Natural killer cell (primary cell): ENCODE measurements at regions not wholly inside any gene's neighbourhood (a gene's known extent, or its start where the extent isn't known, plus 50 kb on each side); places are given as distances from the start of the nearest gene placed in this dataset.

ENCODE experiments used
- ATAC-seq, 3 donors: fragments of 150-1000 bp in 2 of 3; fragments of 200-7000 bp in 1 of 3; cut with Tn5 transposase; 1 replicate in 1 of 3; 2 replicates in 2 of 3; pipeline ENCODE4 v1.10.0; 2021; ENCODE audit warnings: mild to moderate bottlenecking in 2 of 3, moderate library complexity in 2 of 3
- DNase-seq, 2 donors: peaks; one replicate each; pipeline versions ENCODE4 v3.0.0 to v3.0.0-alpha.2; 2013 to 2021; ENCODE audit warnings: mixed read lengths in 1 of 2
- H3K27ac ChIP-seq: one replicate; pipeline ENCODE4 v1.5.1; 2013; ENCODE audit warnings: mild to moderate bottlenecking, low read length
- H3K27me3 ChIP-seq: one replicate; pipeline ENCODE4 v1.6.1; 2013; ENCODE audit warnings: low read length; ENCODE audit not compliant: control insufficient read depth, insufficient read depth
- H3K36me3 ChIP-seq: one replicate; pipeline ENCODE4 v1.6.1; 2013; ENCODE audit warnings: low read length; ENCODE audit not compliant: control insufficient read depth, insufficient read depth
- H3K4me1 ChIP-seq: one replicate; pipeline ENCODE4 v1.6.1; 2013; ENCODE audit warnings: low read length; ENCODE audit not compliant: control insufficient read depth, insufficient read depth
- H3K4me3 ChIP-seq: one replicate; pipeline ENCODE4 v1.5.1; 2013; ENCODE audit warnings: low read length
- H3K9me3 ChIP-seq: one replicate; pipeline ENCODE4 v1.6.1; 2013; ENCODE audit warnings: low read length; ENCODE audit not compliant: control insufficient read depth, insufficient read depth
- H3K27ac Mint-ChIP-seq, 2 donors: one replicate each; pipeline ENCODE4 v1.8.0; 2022; ENCODE audit warnings: mild to moderate bottlenecking in 2 of 2, mixed read lengths in 2 of 2, moderate library complexity in 1 of 2
- H3K27me3 Mint-ChIP-seq, 2 donors: one replicate each; pipeline ENCODE4 v1.8.0; 2022; ENCODE audit warnings: low read depth in 2 of 2, mixed read lengths in 2 of 2
- H3K36me3 Mint-ChIP-seq: one replicate; pipeline ENCODE4 v1.8.0; 2022; ENCODE audit warnings: mixed read lengths
- H3K4me1 Mint-ChIP-seq, 2 donors: one replicate each; pipeline ENCODE4 v1.8.0; 2022; ENCODE audit warnings: mixed read lengths in 2 of 2
- H3K4me3 Mint-ChIP-seq: one replicate; pipeline ENCODE4 v1.8.0; 2022; ENCODE audit warnings: mild to moderate bottlenecking, moderate library complexity, mixed read lengths
- H3K9me3 Mint-ChIP-seq, 2 donors: one replicate each; pipeline ENCODE4 v1.8.0; 2022; ENCODE audit warnings: mixed read lengths in 2 of 2
- WGBS: methylation state at CpG from one replicate; pipeline ENCODE4 v1.1.7; 2013; ENCODE audit warnings: missing lambda C conversion rate; ENCODE audit not compliant: insufficient coverage; 5-methylcytosine and 5-hydroxymethylcytosine counted together
- intact Hi-C: fragments of 100-400 bp; cut with micrococcal nuclease; formaldehyde crosslinking; loops from one replicate; pipeline ENCODE4 v1.14.2; 2022
- TF ChIP-seq, protein P1 (sequence below): fragments of 200-600 bp; IDR thresholded peaks from one replicate; pipeline ENCODE4 v1.8.0; 2022; ENCODE audit warnings: antibody characterized with exemption

GRCh38 chr1:98382986-98383740 lies 278.4 kb upstream of the SNX7 start:
- H3K4me3 Mint-ChIP-seq = no peak overlapping the region
- DNase-seq (no peak), ATAC-seq (no peak)
- H3K4me1 Mint-ChIP-seq = peaks cover 15 to 27% of the 10 kb centered on the region in 2 donors
- Histone ChIP-seq H3K9me3 (no peaks in the 10 kb centered on the region), H3K4me1 (peaks cover 8% of the 10 kb centered on the region), H3K27me3 (no peaks in the 10 kb centered on the region), H3K36me3 (no peaks in the 10 kb centered on the region), H3K4me3 (no peak overlapping the region), H3K27ac (no peak overlapping the region)
- WGBS = 87% methylated on average over 5 of the region's 5 CpGs
- peaks cover 0 to 2% of the 10 kb centered on the region in 2 donors for H3K9me3 Mint-ChIP-seq
- TF ChIP-seq, protein P1, sequence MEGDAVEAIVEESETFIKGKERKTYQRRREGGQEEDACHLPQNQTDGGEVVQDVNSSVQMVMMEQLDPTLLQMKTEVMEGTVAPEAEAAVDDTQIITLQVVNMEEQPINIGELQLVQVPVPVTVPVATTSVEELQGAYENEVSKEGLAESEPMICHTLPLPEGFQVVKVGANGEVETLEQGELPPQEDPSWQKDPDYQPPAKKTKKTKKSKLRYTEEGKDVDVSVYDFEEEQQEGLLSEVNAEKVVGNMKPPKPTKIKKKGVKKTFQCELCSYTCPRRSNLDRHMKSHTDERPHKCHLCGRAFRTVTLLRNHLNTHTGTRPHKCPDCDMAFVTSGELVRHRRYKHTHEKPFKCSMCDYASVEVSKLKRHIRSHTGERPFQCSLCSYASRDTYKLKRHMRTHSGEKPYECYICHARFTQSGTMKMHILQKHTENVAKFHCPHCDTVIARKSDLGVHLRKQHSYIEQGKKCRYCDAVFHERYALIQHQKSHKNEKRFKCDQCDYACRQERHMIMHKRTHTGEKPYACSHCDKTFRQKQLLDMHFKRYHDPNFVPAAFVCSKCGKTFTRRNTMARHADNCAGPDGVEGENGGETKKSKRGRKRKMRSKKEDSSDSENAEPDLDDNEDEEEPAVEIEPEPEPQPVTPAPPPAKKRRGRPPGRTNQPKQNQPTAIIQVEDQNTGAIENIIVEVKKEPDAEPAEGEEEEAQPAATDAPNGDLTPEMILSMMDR = no peak
- intact Hi-C loops = no loop called here
- no peaks in the 10 kb centered on the region for H3K36me3 Mint-ChIP-seq
- no peaks in the 10 kb centered on the region for H3K27me3 Mint-ChIP-seq
- no peak overlapping the region for H3K27ac Mint-ChIP-seq

GRCh38 chr1:98382586-98382985 lies 278.9 kb upstream of the SNX7 start:
- peaks cover 9 to 22% of the 10 kb centered on the region in 2 donors for H3K4me1 Mint-ChIP-seq
- no peak for DNase-seq
- intact Hi-C loops = no loop called here
- H3K27ac Mint-ChIP-seq = no peak overlapping the region
- Histone ChIP-seq H3K9me3 (no peaks in the 10 kb centered on the region), H3K4me1 (peaks cover 5% of the 10 kb centered on the region), H3K27me3 (no peaks in the 10 kb centered on the region), H3K27ac (no peak overlapping the region), H3K36me3 (no peaks in the 10 kb centered on the region), H3K4me3 (no peak overlapping the region)
- H3K4me3 Mint-ChIP-seq = no peak overlapping the region
- peaks cover 0 to 2% of the 10 kb centered on the region in 2 donors for H3K9me3 Mint-ChIP-seq
- H3K36me3 Mint-ChIP-seq = no peaks in the 10 kb centered on the region
- ATAC-seq = no peak
- TF ChIP-seq, protein P1 = no peak
- WGBS = 98% methylated on average over 2 of the region's 2 CpGs
- no peaks in the 10 kb centered on the region for H3K27me3 Mint-ChIP-seq

GRCh38 chr1:98374098-98374497 lies 287.4 kb upstream of the SNX7 start:
- H3K4me3 ChIP-seq = no peak overlapping the region
- no peaks in the 10 kb centered on the region for H3K36me3 ChIP-seq
- Mint-ChIP-seq H3K9me3 (no peaks in the 10 kb centered on the region), H3K4me1 (peaks cover 8 to 9% of the 10 kb centered on the region in 2 donors), H3K27ac (no peak overlapping the region), H3K27me3 (no peaks in the 10 kb centered on the region), H3K4me3 (no peak overlapping the region), H3K36me3 (no peaks in the 10 kb centered on the region)
- intact Hi-C loops = no loop called here
- DNase-seq (no peak), ATAC-seq (no peak)
- H3K27me3 ChIP-seq = no peaks in the 10 kb centered on the region
- no peaks in the 10 kb centered on the region for H3K9me3 ChIP-seq
- WGBS = 90% methylated on average over 2 of the region's 2 CpGs
- H3K27ac ChIP-seq = no peak overlapping the region
- TF ChIP-seq, protein P1 = no peak
- H3K4me1 ChIP-seq = no peaks in the 10 kb centered on the region

GRCh38 chr1:98373056-98373455 lies 288.5 kb upstream of the SNX7 start:
- Histone ChIP-seq H3K4me1 (no peaks in the 10 kb centered on the region), H3K27me3 (no peaks in the 10 kb centered on the region), H3K9me3 (no peaks in the 10 kb centered on the region), H3K36me3 (no peaks in the 10 kb centered on the region), H3K4me3 (no peak overlapping the region), H3K27ac (no peak overlapping the region)
- ATAC-seq (no peak), DNase-seq (no peak)
- no peaks in the 10 kb centered on the region for H3K9me3 Mint-ChIP-seq
- TF ChIP-seq, protein P1 = no peak
- H3K4me1 Mint-ChIP-seq = peaks cover 14% of the 10 kb centered on the region in 2 donors
- WGBS = no CpG with 5 or more reads among the region's 2 CpGs
- H3K27ac Mint-ChIP-seq = no peak overlapping the region
- no peak overlapping the region for H3K4me3 Mint-ChIP-seq
- H3K36me3 Mint-ChIP-seq = no peaks in the 10 kb centered on the region
- no peaks in the 10 kb centered on the region for H3K27me3 Mint-ChIP-seq
- intact Hi-C loops = no loop called here
